GM12878 (cell line): ENCODE measurements at regions not wholly inside any gene's neighbourhood (a gene's known extent, or its start where the extent isn't known, plus 50 kb on each side); places are given as distances from the start of the nearest gene placed in this dataset.

ENCODE experiments used
- ATAC-seq: fragments of 200-7000 bp; cut with Tn5 transposase; 3 replicates; pipeline ENCODE4 v1.9.1; 2020; ENCODE audit warnings: mild to moderate bottlenecking, moderate library complexity
- BruUV-seq: library from RNA; stranded (reverse); fragments of 400-500 nt; replicated peaks from 2 replicates; lab custom pipeline; 2021; lab: Mats Ljungman, UMichigan
- CTCF ChIA-PET: fragments of 300-600 bp; sonication (Branson Sonifier 250); formaldehyde crosslinking; extraction: SDS; loops from one replicate; lab custom pipeline; 2021; ENCODE audit warnings: inconsistent platforms; lab: Yijun Ruan, JAX
- POLR2A ChIA-PET: fragments of 350-600 bp; formaldehyde crosslinking; extraction: SDS; loops from one replicate; lab custom pipeline; 2021; ENCODE audit warnings: inconsistent platforms; lab: Charles Lee
- RAD21 ChIA-PET: fragments of 300-600 bp; sonication (Branson Sonifier 250); formaldehyde crosslinking; loops from one replicate; lab custom pipeline; 2023; ENCODE audit warnings: antibody characterized with exemption; ENCODE audit not compliant: unreplicated experiment; lab: Charles Lee
- SMC1A ChIA-PET: fragments of 300-600 bp; sonication (Branson Sonifier 250); formaldehyde crosslinking; loops from one replicate; lab custom pipeline; 2023; ENCODE audit not compliant: unreplicated experiment, uncharacterized antibody; lab: Charles Lee
- DNase-seq: peaks from one replicate; pipeline ENCODE4 v3.0.0-alpha.2; 2011; ENCODE audit warnings: low read depth, low spot score
- FAIRE-seq: peaks from 3 replicates; lab custom pipeline; 2011; peaks lifted over from hg19 to GRCh38; lab: Jason Lieb, UNC
- H2AFZ ChIP-seq: 2 replicates; pipeline ENCODE4 v1.6.0; 2011; ENCODE audit warnings: low read depth, low read length, control low read depth; ENCODE audit not compliant: control insufficient read depth
- H3K27ac ChIP-seq: 2 replicates; pipeline ENCODE4 v1.5.1; 2011; ENCODE audit warnings: control low read depth; ENCODE audit not compliant: control insufficient read depth, insufficient read depth
- H3K27me3 ChIP-seq, 2 experiments: replicated peaks in 1 of 2; 2 replicates each; pipeline versions ENCODE4 v1.6.0 to v1.6.1; 2011; ENCODE audit warnings: low read length in 1 of 2; ENCODE audit not compliant: control insufficient read depth in 2 of 2, insufficient read depth in 2 of 2
- H3K36me3 ChIP-seq, 2 experiments: 2 replicates each; pipeline ENCODE4 v1.5.1; 2011; ENCODE audit warnings: low read length in 1 of 2; ENCODE audit not compliant: control insufficient read depth in 2 of 2, insufficient read depth in 2 of 2
- H3K4me1 ChIP-seq: 2 replicates; pipeline ENCODE4 v1.6.1; 2011; ENCODE audit warnings: mild to moderate bottlenecking, low read length, moderate library complexity, mixed read lengths; ENCODE audit not compliant: control insufficient read depth, insufficient read depth
- H3K4me2 ChIP-seq: 2 replicates; pipeline ENCODE4 v1.6.0; 2011; ENCODE audit warnings: control low read depth; ENCODE audit not compliant: control insufficient read depth, insufficient read depth
- H3K4me3 ChIP-seq: fragments of 200-600 bp; sonication (generic); 2 replicates; pipeline ENCODE4 v1.5.1; 2016
- H3K79me2 ChIP-seq: 2 replicates; pipeline ENCODE4 v1.6.0; 2011; ENCODE audit warnings: low read length; ENCODE audit not compliant: control insufficient read depth, insufficient read depth
- H3K9ac ChIP-seq: 2 replicates; pipeline ENCODE4 v1.8.0; 2011; ENCODE audit warnings: low read length, control low read depth, mixed read lengths; ENCODE audit not compliant: control insufficient read depth, insufficient read depth
- H3K9me3 ChIP-seq: replicated peaks from 3 replicates; pipeline ENCODE4 v1.5.1; 2011; ENCODE audit warnings: mild to moderate bottlenecking, low read length; ENCODE audit not compliant: control insufficient read depth, insufficient read depth
- H4K20me1 ChIP-seq: 2 replicates; pipeline ENCODE4 v1.6.0; 2011; ENCODE audit not compliant: control insufficient read depth, insufficient read depth
- BCL11A ChIP-seq: IDR thresholded peaks from 2 replicates; pipeline ENCODE4 v1.6.1; 2011; ENCODE audit warnings: low read depth, low read length
- BCLAF1 ChIP-seq: fragments of 450-650 bp; IDR thresholded peaks from 2 replicates; pipeline ENCODE4 v1.6.1; 2017; ENCODE audit warnings: antibody characterized with exemption, mild to moderate bottlenecking, moderate library complexity
- MXI1 ChIP-seq: fragments of 150-350 bp; IDR thresholded peaks from 2 replicates; pipeline ENCODE4 v1.6.1; 2011; ENCODE audit warnings: low read depth, mild to moderate bottlenecking, inconsistent platforms, low read length, improper control_type of control experiment
- MYC ChIP-seq: IDR thresholded peaks from 2 replicates; pipeline ENCODE4 v1.6.1; 2011; ENCODE audit warnings: mild to moderate bottlenecking, low read length, moderate library complexity, inconsistent platforms; ENCODE audit not compliant: insufficient read depth, insufficient replicate concordance, insufficient read length, severe bottlenecking
- NR2F1 ChIP-seq: fragments of 450-650 bp; conservative IDR thresholded peaks from 2 replicates; pipeline ENCODE4 v1.6.1; 2017; ENCODE audit warnings: mild to moderate bottlenecking
- TBL1XR1 ChIP-seq: IDR thresholded peaks from 2 replicates; pipeline ENCODE4 v1.6.1; 2012; ENCODE audit warnings: low read depth, low read length, improper control_type of control experiment
- ZBTB4 ChIP-seq: fragments of 450-650 bp; formaldehyde crosslinking; IDR thresholded peaks from 2 replicates; pipeline ENCODE4 v1.4.0; 2022; ENCODE audit warnings: mild to moderate bottlenecking, moderate library complexity
- WGBS: methylation state at CpG from one replicate; pipeline ENCODE4 v1.1.6; 2016; ENCODE audit warnings: low lambda C conversion rate; ENCODE audit not compliant: insufficient replicate concordance, insufficient coverage; ENCODE audit errors: missing lambda C conversion rate; 5-methylcytosine and 5-hydroxymethylcytosine counted together
- in situ Hi-C: fragments of 300-500 bp; cut with MboI; formaldehyde crosslinking; loops from 9 replicates; pipeline ENCODE4 v1.14.3; 2018; ENCODE audit warnings: mixed read lengths
- intact Hi-C: fragments of 100-400 bp; cut with micrococcal nuclease; formaldehyde crosslinking; loops from one replicate; pipeline ENCODE4 v1.14.2; 2022; ENCODE audit not compliant: unreplicated experiment

- TF ChIP-seq BCLAF1 (no peak), MYC (no peak), ZBTB4 (CRISPR knock-in tag) (no peak), TBL1XR1 (no peak)
Observed at GRCh38 chr2:231866450-231866849, 59.7 kb downstream of the NPPC start (continued).

DNA sequence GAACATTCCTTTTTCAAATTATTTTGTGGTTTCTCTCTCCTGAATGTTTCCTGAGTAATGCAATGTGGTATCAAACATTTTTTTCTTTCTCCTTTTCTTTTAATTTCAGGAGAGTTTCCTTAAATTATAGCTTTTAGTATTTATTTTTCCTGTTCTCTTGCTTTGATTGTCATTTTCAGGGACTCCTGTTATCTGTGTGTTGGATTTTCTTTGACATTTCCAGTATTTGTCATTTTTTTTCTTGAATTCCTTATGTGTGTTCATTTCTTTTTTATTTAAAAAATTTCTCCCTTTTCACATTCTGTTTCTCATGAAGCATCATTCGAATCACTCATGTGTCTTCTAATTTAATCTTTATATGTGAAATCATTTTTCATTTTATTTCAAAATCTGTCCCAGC lies 61.0 kb downstream of the NPPC start:
- ATAC-seq (no peak), DNase-seq (no peak), FAIRE-seq (no peak)
- Histone ChIP-seq H3K27me3 (no peaks in the 10 kb centered on the region), H3K4me3 (no peak overlapping the region), H3K36me3 (no peaks in the 10 kb centered on the region), H3K9me3 (no peaks in the 10 kb centered on the region), H4K20me1 (no peaks in the 10 kb centered on the region), H3K79me2 (no peaks in the 10 kb centered on the region), H3K27ac (no peak overlapping the region), H3K4me2 (no peak overlapping the region), H3K4me1 (no peaks in the 10 kb centered on the region), H2AFZ (no peak overlapping the region), H3K9ac (no peak overlapping the region)
- in situ Hi-C loops (loop anchor here (5.0 kb wide), 1 partner anchor 58 kb away; no protein-coding TSS in a partner anchor), intact Hi-C loops (no loop called here)
- BruUV-seq = no TSS peak
- ChIA-PET SMC1A (interaction anchor here (0.6 kb wide), 1 partner anchor 126 kb away, joined by 3 read pairs; no protein-coding TSS in a partner anchor), RAD21 (no interaction called here), POLR2A (no interaction called here), CTCF (no interaction called here)
- WGBS = 5% methylated on average over 1 of the region's 1 CpG
- TF ChIP-seq MXI1 (no peak), BCL11A (no peak), NR2F1 (no peak)
